GM20000 (cell line): ENCODE measurements at regions not wholly inside any gene's neighbourhood (a gene's known extent, or its start where the extent isn't known, plus 50 kb on each side); places are given as distances from the start of the nearest gene placed in this dataset.

Experiments
- DNase-seq: peaks from one replicate; pipeline ENCODE4 v3.0.0; 2012; ENCODE audit warnings: low spot score
- TF ChIP-seq, protein P1 (sequence below): IDR thresholded peaks from 2 replicates; pipeline ENCODE4 v1.5.1; 2012; ENCODE audit warnings: mild to moderate bottlenecking, control low read depth; ENCODE audit errors: extremely low read depth, missing control alignments

DNA sequence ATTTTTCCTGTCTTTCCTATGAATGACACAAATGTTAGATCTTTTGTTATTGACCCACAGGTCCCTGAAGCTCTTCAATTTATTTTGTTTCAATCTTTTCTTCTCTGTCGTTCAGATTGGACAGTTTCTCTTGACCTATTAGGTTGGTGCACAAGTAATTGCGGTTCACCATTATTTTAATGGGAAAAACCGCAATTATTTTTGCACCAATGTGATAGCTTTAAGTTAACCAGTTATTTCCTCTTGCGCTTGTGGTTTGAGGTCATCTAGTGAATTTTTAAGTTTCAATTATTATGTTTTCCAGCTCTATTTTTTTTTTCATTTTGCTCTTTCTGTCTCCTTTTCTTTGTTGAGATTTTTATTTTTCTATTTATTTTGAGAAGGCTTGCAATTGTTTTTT is 399.2 kb downstream of the INHBA start:
- no peak for DNase-seq
- TF ChIP-seq, protein P1, sequence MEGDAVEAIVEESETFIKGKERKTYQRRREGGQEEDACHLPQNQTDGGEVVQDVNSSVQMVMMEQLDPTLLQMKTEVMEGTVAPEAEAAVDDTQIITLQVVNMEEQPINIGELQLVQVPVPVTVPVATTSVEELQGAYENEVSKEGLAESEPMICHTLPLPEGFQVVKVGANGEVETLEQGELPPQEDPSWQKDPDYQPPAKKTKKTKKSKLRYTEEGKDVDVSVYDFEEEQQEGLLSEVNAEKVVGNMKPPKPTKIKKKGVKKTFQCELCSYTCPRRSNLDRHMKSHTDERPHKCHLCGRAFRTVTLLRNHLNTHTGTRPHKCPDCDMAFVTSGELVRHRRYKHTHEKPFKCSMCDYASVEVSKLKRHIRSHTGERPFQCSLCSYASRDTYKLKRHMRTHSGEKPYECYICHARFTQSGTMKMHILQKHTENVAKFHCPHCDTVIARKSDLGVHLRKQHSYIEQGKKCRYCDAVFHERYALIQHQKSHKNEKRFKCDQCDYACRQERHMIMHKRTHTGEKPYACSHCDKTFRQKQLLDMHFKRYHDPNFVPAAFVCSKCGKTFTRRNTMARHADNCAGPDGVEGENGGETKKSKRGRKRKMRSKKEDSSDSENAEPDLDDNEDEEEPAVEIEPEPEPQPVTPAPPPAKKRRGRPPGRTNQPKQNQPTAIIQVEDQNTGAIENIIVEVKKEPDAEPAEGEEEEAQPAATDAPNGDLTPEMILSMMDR: no peak

DNA sequence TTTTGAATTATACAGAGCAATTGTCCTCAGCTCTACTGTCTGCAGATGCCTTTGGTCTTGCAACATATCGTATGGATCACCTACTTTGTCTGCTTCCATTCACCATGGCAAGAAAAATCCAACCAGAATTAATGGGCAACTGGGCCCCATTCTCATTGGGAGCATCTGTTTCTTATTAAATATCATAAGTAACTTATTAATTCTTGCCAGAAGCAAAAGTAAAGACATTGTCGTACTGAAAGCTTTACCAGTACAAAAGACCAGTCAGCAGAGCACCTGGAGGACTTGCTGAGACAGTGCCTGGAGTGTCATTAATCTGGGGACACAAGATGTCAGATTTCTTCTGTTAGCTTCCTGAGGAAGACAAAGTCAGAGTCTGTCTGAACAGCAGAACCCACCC is 404.5 kb downstream of the INHBA start:
- no peak for DNase-seq
- TF ChIP-seq, protein P1: no peak

DNA sequence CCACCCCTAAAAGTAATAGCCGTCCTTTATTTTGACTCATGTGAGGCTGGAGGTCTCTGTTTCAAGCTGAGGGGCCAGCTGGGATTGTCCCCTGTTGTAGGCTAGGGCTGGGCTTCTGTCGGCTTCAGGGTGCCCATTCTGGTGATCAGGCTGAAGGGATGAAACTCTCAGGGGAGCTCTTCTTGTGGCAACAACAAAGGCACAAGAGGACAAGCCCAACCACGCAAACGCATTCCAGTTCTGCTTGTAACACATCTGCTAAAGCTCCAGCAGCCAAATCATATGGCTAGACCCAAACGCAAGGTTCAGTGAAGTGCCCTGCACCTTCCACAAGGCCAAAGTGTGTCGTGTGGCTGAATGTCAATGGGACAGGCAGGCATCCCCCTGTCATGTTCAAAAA is 405.7 kb downstream of the INHBA start:
- DNase-seq: no peak
- TF ChIP-seq, protein P1: no peak

DNA sequence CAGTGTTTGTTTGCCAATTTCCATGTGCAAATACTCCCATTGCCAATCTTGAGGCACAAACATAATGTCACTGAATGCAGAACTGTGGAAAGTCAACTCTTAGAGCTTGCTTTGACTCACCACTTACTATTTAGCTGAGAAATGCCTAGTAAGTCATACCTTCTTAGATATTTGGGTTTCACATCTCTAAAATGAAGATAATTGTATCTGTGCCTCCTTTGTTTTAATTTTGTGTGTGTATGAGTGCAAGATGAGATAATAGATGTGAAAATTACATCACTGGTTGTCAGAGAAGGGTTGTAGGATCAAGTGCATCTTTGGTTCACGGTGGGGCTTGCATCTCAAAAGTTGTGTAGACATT is 407.5 kb downstream of the INHBA start:
- TF ChIP-seq, protein P1: no peak
- DNase-seq: no peak

DNA sequence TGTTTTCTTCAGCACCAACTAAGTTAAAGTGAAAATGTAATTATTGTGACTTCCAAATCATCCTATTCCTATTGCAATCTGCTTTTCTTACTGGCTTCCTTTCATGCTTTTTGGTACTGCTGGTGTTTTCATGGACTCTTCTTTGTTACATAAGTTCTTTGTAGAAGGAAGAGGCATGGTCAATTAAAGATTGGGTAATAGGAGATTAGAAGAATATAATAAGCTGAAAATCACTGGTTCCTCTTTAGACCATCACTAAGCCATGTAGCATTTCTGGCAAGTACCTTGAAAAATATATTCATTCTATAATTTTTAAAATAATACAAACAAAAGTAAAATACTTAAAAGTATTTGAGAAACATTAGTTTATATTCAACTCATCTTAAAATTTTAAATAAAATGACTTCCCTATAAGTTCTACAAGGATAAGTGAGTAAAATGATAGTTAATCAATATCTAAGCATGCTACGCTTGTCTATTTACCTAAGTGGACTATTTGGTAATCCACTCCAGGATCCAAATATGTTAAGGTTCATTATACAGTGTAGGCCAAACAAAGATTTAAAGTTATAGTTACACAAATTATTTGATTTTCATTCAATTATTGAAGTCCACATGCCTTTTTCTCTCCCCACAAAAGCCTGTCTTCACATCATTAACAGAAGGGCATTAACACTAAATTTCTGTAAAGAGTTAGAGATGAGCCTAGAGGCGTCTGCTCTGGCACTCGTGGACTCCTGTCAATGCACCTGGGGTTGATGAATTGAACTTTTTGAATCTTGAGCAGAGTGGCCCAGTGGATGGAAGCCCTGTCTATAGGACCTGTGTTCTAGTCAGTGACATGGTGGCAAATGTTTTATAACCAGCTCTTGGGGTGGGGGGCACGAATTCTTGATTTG is 408.1 kb downstream of the INHBA start:
- no peak for DNase-seq
- TF ChIP-seq, protein P1: no peak

DNA sequence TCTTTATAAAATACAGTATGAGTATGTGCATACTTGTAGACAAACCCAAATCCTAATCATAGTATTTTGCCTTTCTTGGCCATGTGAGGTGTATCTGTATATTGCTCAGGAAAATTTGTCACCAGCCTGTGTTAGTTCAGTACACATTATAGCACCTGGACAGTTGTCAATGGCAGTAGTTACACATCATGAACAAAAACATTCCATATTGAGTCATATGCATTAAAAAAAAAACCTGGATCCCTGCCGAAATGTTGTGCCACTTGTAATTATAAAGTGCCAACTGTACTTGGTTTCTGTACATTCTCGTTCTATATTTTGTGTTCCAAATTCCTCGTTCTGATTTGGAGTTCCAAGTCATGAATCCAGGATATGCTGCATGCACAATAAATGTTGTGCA is 410.4 kb downstream of the INHBA start:
- no peak for DNase-seq

More for the DNA sequence above, 410.4 kb downstream of the INHBA start:
- TF ChIP-seq, protein P1: no peak
